ENCODE measurements at regions not wholly inside any gene's neighbourhood (a gene's known extent, or its start where the extent isn't known, plus 50 kb on each side); places are given as distances from the start of the nearest gene placed in this dataset.

DNA sequence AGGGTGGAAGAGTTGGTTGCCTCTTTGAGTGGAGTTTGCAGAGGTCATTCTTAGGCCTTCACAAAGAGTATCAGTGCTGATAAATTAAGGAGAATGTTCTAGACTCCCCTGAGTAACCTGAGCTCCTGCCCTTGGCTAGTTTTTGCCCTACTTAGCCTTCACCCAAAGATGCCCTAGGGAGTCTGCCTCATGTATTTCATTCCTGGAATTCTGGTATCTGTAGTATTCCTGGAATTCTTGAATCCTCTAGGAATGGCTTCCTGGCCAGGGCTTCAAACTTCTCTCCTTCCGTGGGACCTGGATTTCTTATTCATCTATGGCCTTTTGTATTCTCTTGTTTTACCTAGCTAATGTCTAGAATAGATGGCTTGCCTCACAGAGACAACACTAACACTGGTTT is 701.1 kb downstream of the NOVA1 start:
- TF ChIP-seq, protein P1, sequence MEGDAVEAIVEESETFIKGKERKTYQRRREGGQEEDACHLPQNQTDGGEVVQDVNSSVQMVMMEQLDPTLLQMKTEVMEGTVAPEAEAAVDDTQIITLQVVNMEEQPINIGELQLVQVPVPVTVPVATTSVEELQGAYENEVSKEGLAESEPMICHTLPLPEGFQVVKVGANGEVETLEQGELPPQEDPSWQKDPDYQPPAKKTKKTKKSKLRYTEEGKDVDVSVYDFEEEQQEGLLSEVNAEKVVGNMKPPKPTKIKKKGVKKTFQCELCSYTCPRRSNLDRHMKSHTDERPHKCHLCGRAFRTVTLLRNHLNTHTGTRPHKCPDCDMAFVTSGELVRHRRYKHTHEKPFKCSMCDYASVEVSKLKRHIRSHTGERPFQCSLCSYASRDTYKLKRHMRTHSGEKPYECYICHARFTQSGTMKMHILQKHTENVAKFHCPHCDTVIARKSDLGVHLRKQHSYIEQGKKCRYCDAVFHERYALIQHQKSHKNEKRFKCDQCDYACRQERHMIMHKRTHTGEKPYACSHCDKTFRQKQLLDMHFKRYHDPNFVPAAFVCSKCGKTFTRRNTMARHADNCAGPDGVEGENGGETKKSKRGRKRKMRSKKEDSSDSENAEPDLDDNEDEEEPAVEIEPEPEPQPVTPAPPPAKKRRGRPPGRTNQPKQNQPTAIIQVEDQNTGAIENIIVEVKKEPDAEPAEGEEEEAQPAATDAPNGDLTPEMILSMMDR (IDR thresholded peaks at IDR 0.05): no peak
- TF ChIP-seq POLR2A (IDR thresholded peaks at IDR 0.05) (no peak), EP300 (IDR thresholded peaks at IDR 0.05) (no peak)
- Histone ChIP-seq H3K9me3 (no peaks in the 10 kb centered on the region), H3K27me3 (no peaks in the 10 kb centered on the region), H3K4me1 (ENCODE audit: insufficient read depth) (no peaks in the 10 kb centered on the region), H3K36me3 (no peaks in the 10 kb centered on the region), H3K27ac (no peak overlapping the region), H3K4me3 (no peak overlapping the region)
- 52 to 65% (median 57%) methylated on average over 1 of the region's 1 CpG for WGBS, 3 donors
- DNase-seq: no peak
- intact Hi-C loops (cut with DNase I): no loop called here

DNA sequence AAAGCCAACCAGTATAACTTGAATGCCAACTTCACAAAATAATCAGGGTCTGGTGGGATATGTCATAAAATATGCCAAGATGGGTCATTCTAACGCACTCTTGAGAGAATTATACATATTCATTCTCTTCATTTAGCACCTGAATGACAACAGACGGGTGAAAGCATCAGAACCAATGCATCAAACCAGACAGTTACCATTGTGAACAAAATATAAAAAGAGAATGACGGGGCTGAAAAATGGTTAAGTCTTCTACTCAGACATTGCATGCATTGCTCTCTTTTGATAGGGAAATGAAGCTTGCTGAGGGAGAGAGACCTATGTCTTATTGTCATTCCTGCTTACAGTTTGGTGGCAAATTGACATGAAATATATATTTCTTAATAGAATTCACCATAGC is 702.1 kb downstream of the NOVA1 start:
- DNase-seq: no peak
- H3K27me3 ChIP-seq: no peaks in the 10 kb centered on the region
- H3K27ac ChIP-seq: no peak overlapping the region
- TF ChIP-seq POLR2A (IDR thresholded peaks at IDR 0.05) (no peak), EP300 (IDR thresholded peaks at IDR 0.05) (no peak)
- TF ChIP-seq, protein P1 (IDR thresholded peaks at IDR 0.05): no peak
- intact Hi-C loops (cut with DNase I): no loop called here
- H3K4me1 ChIP-seq (ENCODE audit: insufficient read depth): no peaks in the 10 kb centered on the region
- no peaks in the 10 kb centered on the region for H3K9me3 ChIP-seq
- no peaks in the 10 kb centered on the region for H3K36me3 ChIP-seq
- H3K4me3 ChIP-seq: no peak overlapping the region
- 93 to 98% (median 94%) methylated on average over 3 of the region's 3 CpGs for WGBS, 3 donors

- H3K4me1 ChIP-seq (ENCODE audit: insufficient read depth): no peaks in the 10 kb centered on the region
- DNase-seq: no peak
- TF ChIP-seq, protein P1 (IDR thresholded peaks at IDR 0.05): no peak
- no peak for TF ChIP-seq EP300 (IDR thresholded peaks at IDR 0.05)
- TF ChIP-seq POLR2A (IDR thresholded peaks at IDR 0.05): no peak
- no peaks in the 10 kb centered on the region for H3K27me3 ChIP-seq
- H3K4me3 ChIP-seq: no peak overlapping the region
- no peak overlapping the region for H3K27ac ChIP-seq
- no peaks in the 10 kb centered on the region for H3K9me3 ChIP-seq
- intact Hi-C loops (cut with DNase I): no loop called here
- WGBS, 3 donors: 40 to 52% (median 48%) methylated on average over 3 of the region's 3 CpGs
- no peaks in the 10 kb centered on the region for H3K36me3 ChIP-seq
These were observed 710.5 kb downstream of the NOVA1 start for GRCh38 chr14:25887251-25887878.

- H3K9me3 ChIP-seq: no peaks in the 10 kb centered on the region
- 84 to 91% (median 87%) methylated on average over 1 of the region's 1 CpG for WGBS, 3 donors
- H3K36me3 ChIP-seq: no peaks in the 10 kb centered on the region
- H3K27ac ChIP-seq: no peak overlapping the region
- intact Hi-C loops (cut with DNase I): no loop called here
- H3K4me3 ChIP-seq: no peak overlapping the region
- no peak for DNase-seq
- H3K27me3 ChIP-seq: no peaks in the 10 kb centered on the region
- TF ChIP-seq EP300 (IDR thresholded peaks at IDR 0.05) (no peak), POLR2A (IDR thresholded peaks at IDR 0.05) (no peak)
- TF ChIP-seq, protein P1 (IDR thresholded peaks at IDR 0.05): no peak
- no peaks in the 10 kb centered on the region for H3K4me1 ChIP-seq (ENCODE audit: insufficient read depth)
These were observed 713.2 kb downstream of the NOVA1 start for GRCh38 chr14:25884657-25885056.

Measured in ovary (tissue), 7 donors.